ENCODE measurements at regions not wholly inside any gene's neighbourhood (a gene's known extent, or its start where the extent isn't known, plus 50 kb on each side); places are given as distances from the start of the nearest gene placed in this dataset.

GRCh38 chr2:217101972-217102371, 242.1 kb upstream of the TNP1 start:
- DNase-seq: no peak

- DNase-seq: no peak
Observed at GRCh38 chr2:217099561-217099960, 239.7 kb upstream of the TNP1 start.

- DNase-seq: no peak
Observed at GRCh38 chr2:217098435-217098834, 238.6 kb upstream of the TNP1 start.

- no peak for DNase-seq
Observed at GRCh38 chr2:217097346-217097745, 237.5 kb upstream of the TNP1 start.

GRCh38 chr2:217096474-217097225, 236.8 kb upstream of the TNP1 start:
- no peak for DNase-seq

GRCh38 chr2:217095511-217096205, 235.8 kb upstream of the TNP1 start:
- no peak for DNase-seq

GRCh38 chr2:217092710-217093379, 233.0 kb upstream of the TNP1 start:
- DNase-seq: no peak

GRCh38 chr2:217091531-217091930, 231.7 kb upstream of the TNP1 start:
- no peak for DNase-seq

- no peak for DNase-seq
Observed at GRCh38 chr2:217090884-217091283, 231.0 kb upstream of the TNP1 start.

GRCh38 chr2:217090024-217090473, 230.2 kb upstream of the TNP1 start:
- DNase-seq: no peak

- DNase-seq: no peak
Observed at GRCh38 chr2:217086718-217087117, 226.9 kb upstream of the TNP1 start.

- no peak for DNase-seq
Observed at GRCh38 chr2:217086038-217086522, 226.2 kb upstream of the TNP1 start.

- no peak for DNase-seq
Observed at GRCh38 chr2:217085543-217085942, 225.7 kb upstream of the TNP1 start.

GRCh38 chr2:217081799-217082198, 221.9 kb upstream of the TNP1 start:
- DNase-seq: no peak

GRCh38 chr2:217079165-217079564, 219.3 kb upstream of the TNP1 start:
- no peak for DNase-seq

GRCh38 chr2:217077831-217078407, 218.1 kb upstream of the TNP1 start:
- DNase-seq: no peak

- DNase-seq: no peak
Observed at GRCh38 chr2:217076657-217077232, 216.9 kb upstream of the TNP1 start.

GRCh38 chr2:217076058-217076435, 216.2 kb upstream of the TNP1 start:
- DNase-seq: no peak

GRCh38 chr2:217075268-217076057, 215.6 kb upstream of the TNP1 start:
- DNase-seq: no peak

GRCh38 chr2:217074576-217075255, 214.9 kb upstream of the TNP1 start:
- no peak for DNase-seq

GRCh38 chr2:217071416-217071815, 211.6 kb upstream of the TNP1 start:
- DNase-seq: no peak

GRCh38 chr2:217070611-217071010, 210.7 kb upstream of the TNP1 start:
- DNase-seq: no peak

Data from CD4-positive, alpha-beta T cell treated with Interleukin-17A for 1 hour (primary cell).